Upper lobe of left lung (tissue), 6 donors: ENCODE measurements at regions not wholly inside any gene's neighbourhood (a gene's known extent, or its start where the extent isn't known, plus 50 kb on each side); places are given as distances from the start of the nearest gene placed in this dataset.

Experiments
- ATAC-seq, 2 donors: fragments of 200-7000 bp; cut with Tn5 transposase; one replicate each; pipeline ENCODE4 v1.9.1; 2022; ENCODE audit warnings: mild to moderate bottlenecking in 2 of 2, moderate library complexity in 2 of 2; ENCODE audit not compliant: low FRiP score in 2 of 2
- DNase-seq, 2 donors: peaks; one replicate each; pipeline ENCODE4 v3.0.0-alpha.2; 2019 to 2020
- H3K27ac ChIP-seq, 4 donors: fragments of 200-600 bp; sonication (generic); one replicate each; pipeline ENCODE4 v1.5.1; 2016 to 2019
- H3K27me3 ChIP-seq, 4 donors: fragments of 200-600 bp; sonication (generic); one replicate each; pipeline ENCODE4 v1.5.1; 2017 to 2019
- H3K36me3 ChIP-seq, 4 donors: fragments of 200-600 bp; sonication (generic); one replicate each; pipeline ENCODE4 v1.5.1; 2016 to 2019
- H3K4me1 ChIP-seq, 4 donors: fragments of 200-600 bp; sonication (generic); one replicate each; pipeline ENCODE4 v1.5.1; 2018 to 2019
- H3K4me3 ChIP-seq, 4 donors: fragments of 200-600 bp; sonication (generic); one replicate each; pipeline ENCODE4 v1.5.1; 2017 to 2019; ENCODE audit warnings: mild to moderate bottlenecking in 2 of 4, moderate library complexity in 1 of 4
- H3K9me3 ChIP-seq, 4 donors: fragments of 200-600 bp; sonication (generic); one replicate each; pipeline ENCODE4 v1.5.1; 2018 to 2019
- EP300 ChIP-seq, 4 donors: sonication (generic); formaldehyde crosslinking; IDR thresholded peaks; one replicate each; pipeline ENCODE4 v1.5.1; 2017; ENCODE audit warnings: antibody characterized with exemption in 4 of 4, control low read depth in 2 of 4
- POLR2A ChIP-seq, 4 donors: fragments of 450-650 bp; IDR thresholded peaks; one replicate each; pipeline ENCODE4 v1.5.1; 2016 to 2017; ENCODE audit warnings: antibody characterized with exemption in 4 of 4, mild to moderate bottlenecking in 2 of 4
- POLR2AphosphoS5 ChIP-seq, 2 donors: sonication (generic); formaldehyde crosslinking; IDR thresholded peaks; one replicate each; pipeline ENCODE4 v1.5.1; 2017; ENCODE audit warnings: antibody characterized with exemption in 2 of 2
- WGBS, 2 donors: methylation state at CpG; one replicate each; pipeline ENCODE4 v1.1.5; 2017 to 2018; 5-methylcytosine and 5-hydroxymethylcytosine counted together
- TF ChIP-seq, protein P1 (sequence below), 6 experiments: fragments of 450-650 bp in 4 of 6; fragments of 200-600 bp in 2 of 6; sonication (generic) in 2 of 6; IDR thresholded peaks; one replicate each; pipeline ENCODE4 v1.5.1; 2016 to 2019; ENCODE audit warnings: antibody characterized with exemption in 6 of 6
- donor health status: DM: no; HTN: no; CAD: no; lungs with moderate emphysema.
- donor health status: DM: no; HTN: yes; CAD: no; lungs with severe emphysema.

DNA sequence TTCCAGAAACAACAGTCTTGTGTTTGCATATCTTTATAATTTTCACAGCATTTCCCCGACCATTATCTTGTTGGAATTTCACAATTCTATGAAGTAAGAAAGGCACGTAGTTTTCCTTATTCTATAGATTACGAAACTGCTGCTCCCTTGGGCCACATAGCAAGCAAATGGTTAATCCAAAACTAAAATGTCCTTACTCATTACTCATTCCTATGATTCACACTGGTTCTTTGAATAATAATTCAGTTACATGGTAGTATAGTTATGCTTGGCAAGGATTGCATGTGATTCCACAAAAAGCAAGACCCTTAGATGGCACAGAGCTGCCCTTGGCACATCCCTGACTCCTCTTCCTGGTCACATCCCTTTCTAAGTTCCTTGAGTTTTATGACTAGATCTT lies 51.2 kb downstream of the OR13H1 start:
- H3K36me3 ChIP-seq, result no peaks in the 10 kb centered on the region
- DNase-seq, result no peak
- H3K27ac ChIP-seq, result no peak overlapping the region
- TF ChIP-seq EP300 (IDR thresholded peaks at IDR 0.05), result no peak
- TF ChIP-seq, protein P1, sequence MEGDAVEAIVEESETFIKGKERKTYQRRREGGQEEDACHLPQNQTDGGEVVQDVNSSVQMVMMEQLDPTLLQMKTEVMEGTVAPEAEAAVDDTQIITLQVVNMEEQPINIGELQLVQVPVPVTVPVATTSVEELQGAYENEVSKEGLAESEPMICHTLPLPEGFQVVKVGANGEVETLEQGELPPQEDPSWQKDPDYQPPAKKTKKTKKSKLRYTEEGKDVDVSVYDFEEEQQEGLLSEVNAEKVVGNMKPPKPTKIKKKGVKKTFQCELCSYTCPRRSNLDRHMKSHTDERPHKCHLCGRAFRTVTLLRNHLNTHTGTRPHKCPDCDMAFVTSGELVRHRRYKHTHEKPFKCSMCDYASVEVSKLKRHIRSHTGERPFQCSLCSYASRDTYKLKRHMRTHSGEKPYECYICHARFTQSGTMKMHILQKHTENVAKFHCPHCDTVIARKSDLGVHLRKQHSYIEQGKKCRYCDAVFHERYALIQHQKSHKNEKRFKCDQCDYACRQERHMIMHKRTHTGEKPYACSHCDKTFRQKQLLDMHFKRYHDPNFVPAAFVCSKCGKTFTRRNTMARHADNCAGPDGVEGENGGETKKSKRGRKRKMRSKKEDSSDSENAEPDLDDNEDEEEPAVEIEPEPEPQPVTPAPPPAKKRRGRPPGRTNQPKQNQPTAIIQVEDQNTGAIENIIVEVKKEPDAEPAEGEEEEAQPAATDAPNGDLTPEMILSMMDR (IDR thresholded peaks at IDR 0.05), result no peak
- TF ChIP-seq POLR2AphosphoS5 (IDR thresholded peaks at IDR 0.05), result no peak
- no peak for TF ChIP-seq POLR2A (IDR thresholded peaks at IDR 0.05)
- no peaks in the 10 kb centered on the region for H3K27me3 ChIP-seq
- H3K4me3 ChIP-seq, result no peak overlapping the region
- no peaks in the 10 kb centered on the region for H3K4me1 ChIP-seq
- H3K9me3 ChIP-seq, result no peaks in the 10 kb centered on the region
- no peak for ATAC-seq
- WGBS, 2 donors, result 52 to 71% methylated on average over 3 of the region's 3 CpGs

DNA sequence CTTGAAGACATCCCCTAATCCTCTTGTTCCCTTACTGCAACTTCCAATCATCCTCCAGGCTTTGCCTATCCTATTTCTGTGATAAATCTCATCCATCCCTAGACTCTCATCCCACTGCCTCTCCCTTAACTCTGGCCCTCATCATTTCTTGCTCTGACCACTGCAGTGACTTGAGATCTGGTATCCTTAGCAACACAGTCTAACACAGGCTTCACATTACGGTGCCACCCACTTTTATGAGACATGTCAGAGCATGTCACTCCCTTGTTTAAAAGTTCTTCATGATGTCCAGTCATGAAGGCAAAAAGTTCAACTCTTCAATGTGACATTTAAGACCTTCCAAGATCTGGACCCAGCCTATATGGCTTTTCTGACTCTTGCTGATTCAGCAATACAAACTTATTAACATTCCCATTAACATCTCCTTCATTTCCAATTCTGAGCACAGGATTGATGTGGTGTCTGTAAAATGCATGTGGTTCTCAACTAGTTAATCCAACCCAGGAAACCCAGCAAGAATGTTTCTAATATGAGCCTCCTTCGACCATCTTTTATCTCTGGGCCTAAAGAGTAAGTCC lies 64.0 kb downstream of the OR13H1 start:
- no peaks in the 10 kb centered on the region for H3K27me3 ChIP-seq
- 38 to 64% methylated on average over 2 of the region's 2 CpGs for WGBS, 2 donors
- no peak overlapping the region for H3K4me3 ChIP-seq
- DNase-seq (no peak), ATAC-seq (no peak)
- no peaks in the 10 kb centered on the region for H3K36me3 ChIP-seq
- no peak overlapping the region for H3K27ac ChIP-seq
- H3K4me1 ChIP-seq, result no peaks in the 10 kb centered on the region
- TF ChIP-seq POLR2A (IDR thresholded peaks at IDR 0.05) (no peak), EP300 (IDR thresholded peaks at IDR 0.05) (no peak), POLR2AphosphoS5 (IDR thresholded peaks at IDR 0.05) (no peak)
- TF ChIP-seq, protein P1 (IDR thresholded peaks at IDR 0.05), result no peak
- H3K9me3 ChIP-seq, result no peaks in the 10 kb centered on the region

DNA sequence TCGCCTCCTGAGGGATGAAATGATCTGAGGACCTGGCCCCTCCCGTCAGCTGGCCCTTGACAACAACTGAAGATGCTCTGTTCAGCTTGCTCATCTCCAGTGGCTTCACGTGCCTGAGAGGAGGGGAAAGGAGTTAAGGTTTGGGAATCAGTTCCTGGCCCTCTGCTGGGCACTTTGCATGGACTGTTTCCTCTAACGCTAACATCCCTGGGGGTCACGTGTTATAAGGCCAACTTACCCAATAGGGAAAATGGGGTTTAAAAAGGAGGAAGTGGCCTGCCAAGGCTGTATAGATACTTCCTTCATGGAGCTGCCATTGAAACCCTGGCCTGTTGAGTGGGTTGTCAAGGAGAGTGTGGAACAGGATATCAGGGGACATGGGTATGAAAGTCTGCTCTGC lies 65.6 kb downstream of the OR13H1 start:
- no peaks in the 10 kb centered on the region for H3K27me3 ChIP-seq
- TF ChIP-seq POLR2A (IDR thresholded peaks at IDR 0.05), result no peak
- TF ChIP-seq, protein P1 (IDR thresholded peaks at IDR 0.05), result no peak
- TF ChIP-seq POLR2AphosphoS5 (IDR thresholded peaks at IDR 0.05), result no peak
- TF ChIP-seq EP300 (IDR thresholded peaks at IDR 0.05), result no peak
- no peaks in the 10 kb centered on the region for H3K4me1 ChIP-seq
- WGBS, 2 donors, result 53 to 72% methylated on average over 3 to 5 of the region's 5 CpGs
- no peaks in the 10 kb centered on the region for H3K36me3 ChIP-seq
- DNase-seq (no peak), ATAC-seq (no peak)
- no peaks in the 10 kb centered on the region for H3K9me3 ChIP-seq
- no peak overlapping the region for H3K27ac ChIP-seq
- H3K4me3 ChIP-seq, result no peak overlapping the region

DNA sequence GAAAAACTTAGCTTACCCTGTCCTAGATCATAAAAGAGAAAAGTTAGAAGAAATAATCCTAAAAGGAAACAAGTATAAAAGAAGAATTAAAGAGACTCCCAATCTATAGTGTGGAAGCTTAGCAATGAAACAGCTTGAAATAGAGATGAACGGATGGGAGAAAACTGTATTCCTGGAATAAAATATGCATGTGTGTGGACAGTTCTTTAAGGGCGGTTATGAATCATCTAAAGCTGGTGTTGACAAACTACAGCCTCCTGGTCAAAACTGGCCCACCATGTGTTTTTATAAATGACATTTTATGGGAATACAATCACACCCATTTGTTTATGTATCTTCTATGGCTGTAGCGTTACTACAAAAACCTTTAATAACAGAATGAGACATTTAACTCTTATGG lies 69.4 kb downstream of the OR13H1 start:
- no peak for DNase-seq
- Histone ChIP-seq H3K4me1 (no peaks in the 10 kb centered on the region), H3K27me3 (no peaks in the 10 kb centered on the region), H3K4me3 (no peak overlapping the region), H3K27ac (no peak overlapping the region), H3K36me3 (no peaks in the 10 kb centered on the region), H3K9me3 (no peaks in the 10 kb centered on the region)
- no peak for ATAC-seq
- WGBS, 2 donors, result 71 to 84% methylated on average over 3 of the region's 3 CpGs
- TF ChIP-seq POLR2AphosphoS5 (IDR thresholded peaks at IDR 0.05) (no peak), EP300 (IDR thresholded peaks at IDR 0.05) (no peak), POLR2A (IDR thresholded peaks at IDR 0.05) (no peak)
- TF ChIP-seq, protein P1 (IDR thresholded peaks at IDR 0.05), result no peak

DNA sequence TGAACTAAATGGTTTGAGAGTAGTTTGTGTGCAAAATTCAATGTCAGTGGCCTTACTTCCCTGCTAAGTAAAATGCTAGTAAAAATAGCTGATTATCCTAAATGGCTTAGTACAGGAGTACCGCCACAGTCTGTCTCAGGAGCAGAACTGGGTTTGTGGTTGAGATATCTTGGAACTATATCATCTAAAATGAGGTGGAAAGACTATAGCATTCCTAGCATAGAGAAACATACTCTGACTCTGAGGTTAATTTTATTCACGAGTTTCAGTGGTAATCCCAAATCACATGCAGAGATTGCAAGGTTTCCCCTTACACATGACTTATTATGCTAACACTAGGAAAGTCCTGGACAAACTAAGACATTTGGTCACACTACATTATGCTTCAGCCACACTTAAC lies 70.4 kb downstream of the OR13H1 start:
- ATAC-seq (no peak), DNase-seq (no peak)
- Histone ChIP-seq H3K4me3 (no peak overlapping the region), H3K4me1 (no peaks in the 10 kb centered on the region), H3K36me3 (no peaks in the 10 kb centered on the region), H3K27me3 (no peaks in the 10 kb centered on the region), H3K27ac (no peak overlapping the region), H3K9me3 (no peaks in the 10 kb centered on the region)
- TF ChIP-seq POLR2A (IDR thresholded peaks at IDR 0.05), result no peak
- WGBS, 2 donors, result 65 to 90% methylated on average over 2 of the region's 2 CpGs
